ENCODE measurements at regions not wholly inside any gene's neighbourhood (a gene's known extent, or its start where the extent isn't known, plus 50 kb on each side); places are given as distances from the start of the nearest gene placed in this dataset.

- no peak for DNase-seq
Measured at GRCh38 chr1:38375035-38375434, 328.4 kb upstream of the POU3F1 start.

GRCh38 chr1:38371505-38371844 is 324.9 kb upstream of the POU3F1 start:
- DNase-seq: no peak

- DNase-seq: no peak
Measured at GRCh38 chr1:38370716-38371504, 324.3 kb upstream of the POU3F1 start.

GRCh38 chr1:38365242-38365641 is 318.6 kb upstream of the POU3F1 start:
- no peak for DNase-seq

- DNase-seq: no peak
Measured at GRCh38 chr1:38361566-38361965, 315.0 kb upstream of the POU3F1 start.

GRCh38 chr1:38360807-38361206 is 314.2 kb upstream of the POU3F1 start:
- no peak for DNase-seq

GRCh38 chr1:38353956-38354355 is 307.4 kb upstream of the POU3F1 start:
- no peak for DNase-seq

- no peak for DNase-seq
Measured at GRCh38 chr1:38352869-38353268, 306.3 kb upstream of the POU3F1 start.

GRCh38 chr1:38347446-38348175 is 301.0 kb upstream of the POU3F1 start:
- no peak for DNase-seq

GRCh38 chr1:38344716-38345115 is 298.1 kb upstream of the POU3F1 start:
- peak in 1 of 3 donors; percentile 4 for DNase-seq

GRCh38 chr1:38341694-38342093 is 295.1 kb upstream of the POU3F1 start:
- DNase-seq: no peak

- DNase-seq: no peak
Measured at GRCh38 chr1:38340409-38340808, 293.8 kb upstream of the POU3F1 start.

- no peak for DNase-seq
Measured at GRCh38 chr1:38337711-38338110, 291.1 kb upstream of the POU3F1 start.

GRCh38 chr1:38336961-38337360 is 290.4 kb upstream of the POU3F1 start:
- no peak for DNase-seq

GRCh38 chr1:38336301-38336923 is 289.8 kb upstream of the POU3F1 start:
- DNase-seq: no peak

GRCh38 chr1:38334930-38335592 is 288.5 kb upstream of the POU3F1 start:
- peak; percentile 79 to 86 (median 83) for DNase-seq

GRCh38 chr1:38332649-38333310 is 286.2 kb upstream of the POU3F1 start:
- DNase-seq: peak in 2 of 3 donors; percentile 18 to 27

- DNase-seq: no peak
Measured at GRCh38 chr1:38331496-38332210, 285.1 kb upstream of the POU3F1 start.

- no peak for DNase-seq
Measured at GRCh38 chr1:38330799-38331198, 284.2 kb upstream of the POU3F1 start.

- DNase-seq: no peak
Measured at GRCh38 chr1:38329644-38330043, 283.1 kb upstream of the POU3F1 start.

- DNase-seq: no peak
Measured at GRCh38 chr1:38328278-38329035, 281.9 kb upstream of the POU3F1 start.

All from suppressor macrophage treated with lipopolysaccharide for 1 hour (primary cell).